GM11168 (cell line): ENCODE measurements at regions not wholly inside any gene's neighbourhood (a gene's known extent, or its start where the extent isn't known, plus 50 kb on each side); places are given as distances from the start of the nearest gene placed in this dataset.

ENCODE experiments used
- in situ Hi-C: fragments of 300-500 bp; cut with MboI; formaldehyde crosslinking; loops from one replicate; pipeline ENCODE4 v1.12.0; 2022; ENCODE audit warnings: low sequenced_read_pairs; ENCODE audit not compliant: unreplicated experiment

- in situ Hi-C loops: loop anchor here (25.0 kb wide), 1 partner anchor 198 kb away; no protein-coding TSS in a partner anchor
Measured at GRCh38 chr11:112785149-112785548, 176.1 kb upstream of the NCAM1 start.

DNA sequence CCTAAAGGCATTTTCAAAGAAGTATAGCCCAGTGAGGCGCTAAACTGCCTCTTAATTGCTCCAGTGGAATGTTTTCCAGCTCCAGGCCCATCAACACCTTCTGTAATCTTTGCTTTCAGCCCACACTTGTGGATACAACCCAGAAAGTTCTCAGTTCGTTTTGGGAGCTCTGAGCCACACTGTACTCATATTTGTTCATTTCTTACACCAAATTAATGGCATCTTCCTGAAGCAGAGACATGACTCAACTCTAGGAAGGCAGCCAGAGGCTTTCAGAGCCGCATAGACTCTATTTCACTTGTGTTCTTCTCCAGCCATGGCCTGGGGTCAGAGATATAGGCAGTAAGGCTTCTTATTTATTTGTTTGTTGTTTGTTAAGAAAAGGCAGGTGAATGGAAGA lies 175.5 kb upstream of the NCAM1 start:
- in situ Hi-C loops: loop anchor here (25.0 kb wide), 1 partner anchor 198 kb away; no protein-coding TSS in a partner anchor

DNA sequence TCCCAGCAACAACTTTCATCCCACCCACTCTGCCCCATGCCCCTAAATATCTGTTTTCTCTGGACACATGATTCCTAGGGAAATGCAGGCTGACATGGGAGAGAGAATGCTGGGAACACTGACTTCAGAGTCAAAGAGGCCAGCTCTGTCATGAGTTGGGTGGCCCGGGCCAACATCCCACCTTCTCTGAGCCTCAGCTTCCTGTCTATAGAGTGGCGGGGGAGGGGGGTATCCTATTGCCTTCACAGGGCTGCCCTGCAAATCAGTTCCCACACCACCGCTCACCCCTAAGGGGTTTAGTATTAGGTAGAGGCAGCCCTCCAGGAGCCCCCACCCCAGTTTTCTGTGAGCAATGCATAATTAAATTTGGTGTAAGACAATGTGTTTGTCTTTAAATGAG lies 175.0 kb upstream of the NCAM1 start:
- in situ Hi-C loops: loop anchor here (25.0 kb wide), 1 partner anchor 199 kb away; no protein-coding TSS in a partner anchor

- in situ Hi-C loops: loop anchor here (25.0 kb wide), 1 partner anchor 200 kb away; no protein-coding TSS in a partner anchor
Measured at GRCh38 chr11:112786886-112787530, 174.2 kb upstream of the NCAM1 start.

- in situ Hi-C loops: loop anchor here (25.0 kb wide), 1 partner anchor 202 kb away; no protein-coding TSS in a partner anchor
Measured at GRCh38 chr11:112789481-112789880, 171.7 kb upstream of the NCAM1 start.

GRCh38 chr11:112790286-112790685 lies 170.9 kb upstream of the NCAM1 start:
- in situ Hi-C loops: loop anchor here (25.0 kb wide), 1 partner anchor 203 kb away; no protein-coding TSS in a partner anchor

- in situ Hi-C loops: loop anchor here (25.0 kb wide), 1 partner anchor 205 kb away; no protein-coding TSS in a partner anchor
Measured at GRCh38 chr11:112792070-112792469, 169.2 kb upstream of the NCAM1 start.

DNA sequence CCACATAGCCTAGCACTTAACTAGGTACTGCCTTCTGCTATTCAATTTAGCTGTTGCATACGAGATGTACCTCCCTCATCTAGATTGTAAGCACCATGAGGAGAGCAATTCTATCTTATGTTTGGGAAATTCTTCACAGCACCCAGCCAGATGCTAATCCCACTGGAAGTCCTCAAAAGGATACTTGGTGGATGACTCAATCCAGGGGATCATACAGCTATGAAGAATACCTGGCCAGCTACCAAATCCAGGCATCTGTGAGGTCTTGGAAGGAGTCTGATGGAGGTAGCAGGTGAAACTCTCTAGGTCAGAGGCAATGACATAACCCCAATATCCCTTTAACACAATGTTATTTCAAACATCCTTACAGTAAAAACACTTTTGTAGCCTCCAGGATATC lies 167.8 kb upstream of the NCAM1 start:
- in situ Hi-C loops: loop anchor here (25.0 kb wide), 1 partner anchor 206 kb away; no protein-coding TSS in a partner anchor

DNA sequence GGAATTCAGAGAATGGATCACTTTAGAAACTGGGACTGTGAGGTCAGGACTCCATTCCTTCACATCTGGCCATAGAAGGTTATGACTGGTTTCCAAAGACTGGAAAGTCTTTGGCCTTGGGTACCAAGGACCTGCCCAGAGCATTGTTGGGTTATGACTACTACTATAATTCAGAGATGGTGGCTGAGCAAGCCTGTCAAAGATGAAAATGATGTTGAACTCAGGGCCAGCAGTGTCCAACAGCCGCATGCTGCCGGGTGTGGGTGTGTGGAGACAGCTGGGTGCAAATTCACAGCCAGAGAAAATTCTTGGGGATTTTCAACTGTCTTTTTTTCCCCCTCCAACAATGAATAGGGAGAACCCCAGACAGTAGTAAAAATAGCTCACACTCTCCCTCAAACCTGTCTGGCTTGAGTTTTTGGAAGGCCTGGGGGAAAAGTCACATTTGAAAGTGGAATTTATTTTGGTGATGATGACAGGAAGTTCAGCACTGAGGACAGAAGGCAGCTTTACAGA lies 166.8 kb upstream of the NCAM1 start:
- in situ Hi-C loops: loop anchor here (25.0 kb wide), 1 partner anchor 207 kb away; no protein-coding TSS in a partner anchor

GRCh38 chr11:112795142-112795815 lies 165.9 kb upstream of the NCAM1 start:
- in situ Hi-C loops: loop anchor here (25.0 kb wide), 1 partner anchor 208 kb away; no protein-coding TSS in a partner anchor

GRCh38 chr11:112795911-112796649 lies 165.1 kb upstream of the NCAM1 start:
- in situ Hi-C loops: loop anchor here (25.0 kb wide), 1 partner anchor 209 kb away; no protein-coding TSS in a partner anchor

DNA sequence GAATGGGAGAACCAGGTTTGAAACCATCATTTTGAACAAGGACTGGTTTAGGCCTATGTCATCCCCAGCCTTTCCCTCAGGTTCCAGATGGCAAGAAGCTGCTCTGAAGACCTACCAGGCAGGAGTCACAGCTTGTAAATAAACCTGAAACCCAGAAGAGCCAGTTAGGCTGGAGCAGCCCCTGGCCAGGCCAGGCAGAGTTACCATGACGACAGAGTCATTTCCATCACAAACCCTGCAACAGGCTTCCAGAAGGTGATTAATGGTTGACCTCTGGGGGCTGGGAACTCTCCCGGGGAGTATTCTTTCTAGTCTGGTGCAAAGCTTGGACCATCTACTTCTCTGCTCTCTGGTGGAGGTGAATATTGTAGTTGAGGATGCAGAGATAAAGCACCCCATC lies 164.1 kb upstream of the NCAM1 start:
- in situ Hi-C loops: loop anchor here (25.0 kb wide), 1 partner anchor 210 kb away; no protein-coding TSS in a partner anchor

DNA sequence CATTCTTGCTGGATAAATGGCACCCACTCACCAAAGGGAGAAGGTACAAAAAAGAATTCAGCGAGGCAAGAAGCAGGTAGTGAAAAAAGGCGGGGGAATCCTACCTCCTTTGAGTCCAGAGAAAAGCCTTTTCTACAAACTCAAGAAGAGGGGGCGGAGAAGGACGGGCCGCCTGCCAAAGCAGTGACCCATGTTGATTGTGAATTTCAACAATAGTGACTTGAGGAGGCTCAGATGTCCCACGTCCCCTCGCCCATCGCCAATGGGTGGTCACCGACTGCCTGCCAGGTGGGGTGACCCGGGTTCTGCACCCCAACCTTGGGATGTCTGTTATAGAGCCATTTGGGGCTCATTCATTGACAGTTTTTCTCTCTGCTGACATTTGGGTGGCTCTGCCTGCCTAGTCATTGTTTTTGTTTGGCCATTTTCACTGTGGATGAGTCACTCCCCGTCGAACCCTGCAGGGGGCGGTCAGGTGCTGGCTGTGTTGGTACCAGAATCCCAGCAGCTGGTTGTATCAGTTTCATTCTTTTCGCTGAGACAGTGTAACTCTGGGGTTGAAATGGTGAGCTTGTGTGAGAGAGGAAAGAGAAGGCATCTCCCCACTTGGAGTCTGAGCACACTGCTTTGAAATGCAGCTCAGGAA lies 163.4 kb upstream of the NCAM1 start:
- in situ Hi-C loops: loop anchor here (25.0 kb wide), 1 partner anchor 210 kb away; no protein-coding TSS in a partner anchor

- in situ Hi-C loops: loop anchor here (25.0 kb wide), 1 partner anchor 486 kb away; no protein-coding TSS in a partner anchor
Measured at GRCh38 chr11:112801025-112801816, 160.0 kb upstream of the NCAM1 start.

DNA sequence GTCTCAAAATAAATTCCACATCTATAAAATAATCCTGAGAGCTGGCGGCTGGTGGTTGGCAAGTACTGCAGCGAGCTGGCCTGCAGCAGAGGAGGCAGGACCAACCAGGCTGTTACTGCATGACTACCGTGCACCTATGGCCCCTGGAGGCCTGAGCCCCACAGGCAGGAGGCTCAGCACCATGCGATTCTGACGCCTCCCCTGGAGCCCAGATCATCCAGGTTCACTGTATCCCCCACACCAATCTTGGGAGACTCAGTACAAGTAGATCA lies 159.5 kb upstream of the NCAM1 start:
- in situ Hi-C loops: loop anchor here (25.0 kb wide), 1 partner anchor 486 kb away; no protein-coding TSS in a partner anchor

DNA sequence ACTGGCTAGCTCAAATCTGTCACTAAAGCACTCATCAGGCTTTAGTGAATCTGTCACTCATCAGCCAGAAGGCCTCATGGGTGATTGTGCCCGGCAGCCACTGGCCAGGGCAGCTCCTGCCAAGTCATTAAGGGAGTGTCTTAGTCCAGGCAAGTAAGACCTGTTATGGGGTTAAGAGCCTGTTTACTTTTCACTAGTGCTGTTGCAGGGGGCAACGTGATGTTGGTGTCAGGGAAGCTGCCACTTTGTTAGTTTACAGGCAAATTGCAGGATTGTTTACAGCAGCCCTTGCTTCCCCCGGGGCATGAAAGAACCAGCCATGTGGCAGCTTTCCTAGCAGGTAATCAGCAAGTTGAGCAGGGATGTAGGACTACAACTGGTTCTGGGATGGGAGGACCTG lies 155.6 kb upstream of the NCAM1 start:
- in situ Hi-C loops: loop anchor here (25.0 kb wide), 1 partner anchor 482 kb away; no protein-coding TSS in a partner anchor

GRCh38 chr11:112806256-112806655 lies 155.0 kb upstream of the NCAM1 start:
- in situ Hi-C loops: loop anchor here (25.0 kb wide), 1 partner anchor 481 kb away; no protein-coding TSS in a partner anchor

DNA sequence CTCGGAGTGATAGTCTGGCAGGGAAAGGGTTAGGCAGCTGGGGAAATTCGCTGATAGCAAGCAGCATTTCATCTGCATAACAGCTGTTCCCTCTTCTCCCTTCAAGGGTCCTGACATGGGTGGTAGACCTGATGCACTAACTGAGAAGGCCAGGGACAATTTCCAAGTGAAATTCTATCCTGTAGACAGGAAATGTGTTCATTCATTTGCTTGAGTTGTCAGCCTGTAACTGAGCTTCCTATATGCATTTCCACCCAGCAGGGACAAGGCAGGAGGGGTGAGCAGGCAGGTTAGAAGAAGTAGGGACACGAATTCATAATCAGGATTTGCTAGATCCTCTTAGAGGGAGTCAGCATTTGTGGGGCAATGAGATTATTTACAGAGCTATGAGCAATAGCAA lies 154.3 kb upstream of the NCAM1 start:
- in situ Hi-C loops: loop anchor here (25.0 kb wide), 1 partner anchor 480 kb away; no protein-coding TSS in a partner anchor

GRCh38 chr11:112809429-112809828 lies 151.8 kb upstream of the NCAM1 start:
- in situ Hi-C loops: loop anchor here (25.0 kb wide), 1 partner anchor 478 kb away; no protein-coding TSS in a partner anchor
